ENCODE measurements at regions not wholly inside any gene's neighbourhood (a gene's known extent, or its start where the extent isn't known, plus 50 kb on each side); places are given as distances from the start of the nearest gene placed in this dataset.

DNA sequence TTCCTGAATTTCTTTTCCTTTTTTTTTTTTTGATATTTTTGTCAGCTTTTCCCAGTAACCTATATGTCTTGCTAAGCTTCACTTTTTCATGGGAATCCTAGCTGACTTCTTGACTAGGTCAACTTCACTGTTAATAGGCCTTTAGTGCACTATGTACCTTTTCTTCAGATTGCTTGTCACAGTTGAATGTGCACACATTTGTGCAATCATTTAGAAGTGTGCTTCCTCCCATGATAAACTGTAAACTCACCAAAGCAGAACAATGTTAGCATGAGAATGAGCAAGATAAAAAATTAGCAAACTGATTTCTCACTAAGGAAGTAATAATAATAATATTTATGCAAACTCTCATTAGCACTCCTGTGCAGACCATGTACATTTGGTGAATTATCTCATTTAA, 173.2 kb downstream of the PABPC4L start:
- no peaks in the 10 kb centered on the region for H3K36me3 ChIP-seq (ENCODE audit: low read depth)

DNA sequence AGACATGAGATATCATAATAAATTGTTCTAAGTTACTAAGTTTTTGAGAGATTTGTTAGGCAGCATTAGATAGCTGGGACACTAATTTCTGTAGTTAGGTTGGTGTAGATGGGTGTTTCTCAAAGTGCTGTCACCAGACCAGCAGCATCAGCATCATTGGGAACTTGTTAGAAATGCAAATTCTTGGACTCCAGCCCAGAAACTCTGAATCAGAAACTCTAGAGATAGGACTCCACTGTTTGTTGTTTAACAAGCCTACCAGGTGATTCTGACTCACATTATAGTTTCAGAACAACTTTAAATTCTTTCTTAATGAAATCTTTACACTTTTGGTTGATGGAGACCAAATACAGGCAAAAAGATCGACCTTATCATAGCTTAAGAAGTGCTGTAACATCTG, 173.7 kb downstream of the PABPC4L start:
- Histone ChIP-seq H3K9me3 (ENCODE audit: severe bottlenecking) (no peaks in the 10 kb centered on the region), H3K27ac (ENCODE audit: poor library complexity, severe bottlenecking) (no peak overlapping the region), H3K27me3 (ENCODE audit: insufficient read depth, poor library complexity, severe bottlenecking) (no peaks in the 10 kb centered on the region), H3K4me1 (ENCODE audit: insufficient read depth, poor library complexity, severe bottlenecking) (no peaks in the 10 kb centered on the region), H3K36me3 (ENCODE audit: low read depth) (no peaks in the 10 kb centered on the region), H3K4me3 (ENCODE audit: severe bottlenecking) (no peak overlapping the region)
- DNase-seq (ENCODE audit: low spot score) = no peak
- ATAC-seq (ENCODE audit: low read depth) = peak; percentile 84
- TF ChIP-seq, protein P1, sequence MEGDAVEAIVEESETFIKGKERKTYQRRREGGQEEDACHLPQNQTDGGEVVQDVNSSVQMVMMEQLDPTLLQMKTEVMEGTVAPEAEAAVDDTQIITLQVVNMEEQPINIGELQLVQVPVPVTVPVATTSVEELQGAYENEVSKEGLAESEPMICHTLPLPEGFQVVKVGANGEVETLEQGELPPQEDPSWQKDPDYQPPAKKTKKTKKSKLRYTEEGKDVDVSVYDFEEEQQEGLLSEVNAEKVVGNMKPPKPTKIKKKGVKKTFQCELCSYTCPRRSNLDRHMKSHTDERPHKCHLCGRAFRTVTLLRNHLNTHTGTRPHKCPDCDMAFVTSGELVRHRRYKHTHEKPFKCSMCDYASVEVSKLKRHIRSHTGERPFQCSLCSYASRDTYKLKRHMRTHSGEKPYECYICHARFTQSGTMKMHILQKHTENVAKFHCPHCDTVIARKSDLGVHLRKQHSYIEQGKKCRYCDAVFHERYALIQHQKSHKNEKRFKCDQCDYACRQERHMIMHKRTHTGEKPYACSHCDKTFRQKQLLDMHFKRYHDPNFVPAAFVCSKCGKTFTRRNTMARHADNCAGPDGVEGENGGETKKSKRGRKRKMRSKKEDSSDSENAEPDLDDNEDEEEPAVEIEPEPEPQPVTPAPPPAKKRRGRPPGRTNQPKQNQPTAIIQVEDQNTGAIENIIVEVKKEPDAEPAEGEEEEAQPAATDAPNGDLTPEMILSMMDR (IDR thresholded peaks at IDR 0.05; ENCODE audit: poor library complexity, severe bottlenecking) = no peak

More for the DNA sequence above, 173.2 kb downstream of the PABPC4L start:
- no peak for ATAC-seq (ENCODE audit: low read depth)
- no peaks in the 10 kb centered on the region for H3K27me3 ChIP-seq (ENCODE audit: insufficient read depth, poor library complexity, severe bottlenecking)
- H3K4me1 ChIP-seq (ENCODE audit: insufficient read depth, poor library complexity, severe bottlenecking) = no peaks in the 10 kb centered on the region
- TF ChIP-seq, protein P1 (IDR thresholded peaks at IDR 0.05; ENCODE audit: poor library complexity, severe bottlenecking) = no peak
- H3K9me3 ChIP-seq (ENCODE audit: severe bottlenecking) = no peaks in the 10 kb centered on the region
- no peak for DNase-seq (ENCODE audit: low spot score)
- no peak overlapping the region for H3K4me3 ChIP-seq (ENCODE audit: severe bottlenecking)
- no peak overlapping the region for H3K27ac ChIP-seq (ENCODE audit: poor library complexity, severe bottlenecking)

DNA sequence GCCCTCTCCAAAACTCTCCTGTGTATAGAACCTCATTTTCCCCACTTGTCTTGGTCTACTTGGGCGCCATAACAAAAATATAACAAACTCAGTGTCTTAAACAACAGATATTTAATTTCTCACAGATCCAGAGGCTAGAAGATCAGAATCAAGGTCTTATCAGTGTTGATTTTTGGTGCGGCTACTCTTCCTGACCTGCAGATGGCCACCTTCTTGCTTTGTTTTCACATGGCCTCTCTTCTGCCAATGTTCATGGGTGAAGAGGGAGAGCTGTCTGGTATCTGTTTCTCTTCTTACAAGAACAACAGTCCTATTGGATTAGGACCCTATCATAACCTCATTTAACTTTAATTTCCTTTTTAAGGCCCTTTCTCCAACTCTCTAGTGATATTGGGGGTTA, 177.3 kb downstream of the PABPC4L start:
- no peak overlapping the region for H3K27ac ChIP-seq (ENCODE audit: poor library complexity, severe bottlenecking)
- H3K4me3 ChIP-seq (ENCODE audit: severe bottlenecking) = no peak overlapping the region
- no peaks in the 10 kb centered on the region for H3K36me3 ChIP-seq (ENCODE audit: low read depth)
- H3K27me3 ChIP-seq (ENCODE audit: insufficient read depth, poor library complexity, severe bottlenecking) = no peaks in the 10 kb centered on the region
- peak; percentile 49; the same call in 1 of the 3 replicates for ATAC-seq (ENCODE audit: low read depth)
- no peaks in the 10 kb centered on the region for H3K9me3 ChIP-seq (ENCODE audit: severe bottlenecking)
- TF ChIP-seq, protein P1 (IDR thresholded peaks at IDR 0.05; ENCODE audit: poor library complexity, severe bottlenecking) = peak; percentile 55
- no peaks in the 10 kb centered on the region for H3K4me1 ChIP-seq (ENCODE audit: insufficient read depth, poor library complexity, severe bottlenecking)
- no peak for DNase-seq (ENCODE audit: low spot score)

DNA sequence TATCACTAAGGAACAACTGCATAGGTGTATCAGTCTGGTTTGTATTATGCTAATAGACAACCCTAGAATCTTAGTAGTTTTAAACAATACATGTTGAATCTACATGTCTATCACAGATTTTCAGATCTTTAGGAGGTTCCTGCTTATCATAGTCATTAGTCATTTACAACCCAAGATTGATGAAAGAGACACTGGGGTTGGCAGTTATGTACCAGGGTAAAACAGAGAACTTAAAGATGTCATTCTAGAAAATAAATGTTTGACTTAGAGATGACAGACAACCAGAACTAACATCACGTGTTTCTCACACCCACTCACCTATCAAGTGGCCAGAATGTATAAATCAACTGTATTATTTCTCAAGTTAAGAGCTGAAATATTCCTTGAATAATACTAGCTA, 181.9 kb downstream of the PABPC4L start:
- DNase-seq (ENCODE audit: low spot score) = no peak
- Histone ChIP-seq H3K9me3 (ENCODE audit: severe bottlenecking) (no peaks in the 10 kb centered on the region), H3K4me1 (ENCODE audit: insufficient read depth, poor library complexity, severe bottlenecking) (no peaks in the 10 kb centered on the region), H3K36me3 (ENCODE audit: low read depth) (no peaks in the 10 kb centered on the region), H3K27ac (ENCODE audit: poor library complexity, severe bottlenecking) (no peak overlapping the region), H3K4me3 (ENCODE audit: severe bottlenecking) (no peak overlapping the region), H3K27me3 (ENCODE audit: insufficient read depth, poor library complexity, severe bottlenecking) (no peaks in the 10 kb centered on the region)
- ATAC-seq (ENCODE audit: low read depth) = no peak
- TF ChIP-seq, protein P1 (IDR thresholded peaks at IDR 0.05; ENCODE audit: poor library complexity, severe bottlenecking) = no peak

DNA sequence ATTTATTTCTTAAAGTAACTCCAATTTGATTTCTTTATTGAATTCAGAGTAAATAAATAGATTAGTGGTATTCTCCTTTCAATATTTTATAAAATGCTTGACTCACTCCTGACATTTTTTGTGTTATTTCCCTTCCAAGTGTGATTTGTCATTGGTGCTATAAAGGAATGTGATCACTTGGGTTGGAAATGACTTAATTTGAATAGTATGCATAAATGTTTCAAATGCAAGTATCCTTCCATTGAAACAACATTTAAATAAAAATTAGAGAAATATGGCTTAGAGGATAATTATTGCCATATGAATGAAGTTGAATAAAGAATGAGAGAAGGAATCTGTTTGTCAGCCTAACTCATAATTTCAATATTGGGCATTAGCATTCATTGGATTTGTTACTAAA, 182.7 kb downstream of the PABPC4L start:
- no peaks in the 10 kb centered on the region for H3K9me3 ChIP-seq (ENCODE audit: severe bottlenecking)
- H3K36me3 ChIP-seq (ENCODE audit: low read depth) = no peaks in the 10 kb centered on the region
- H3K4me3 ChIP-seq (ENCODE audit: severe bottlenecking) = no peak overlapping the region
- ATAC-seq (ENCODE audit: low read depth) = no peak
- H3K27ac ChIP-seq (ENCODE audit: poor library complexity, severe bottlenecking) = no peak overlapping the region
- H3K4me1 ChIP-seq (ENCODE audit: insufficient read depth, poor library complexity, severe bottlenecking) = no peaks in the 10 kb centered on the region
- H3K27me3 ChIP-seq (ENCODE audit: insufficient read depth, poor library complexity, severe bottlenecking) = no peaks in the 10 kb centered on the region
- TF ChIP-seq, protein P1 (IDR thresholded peaks at IDR 0.05; ENCODE audit: poor library complexity, severe bottlenecking) = no peak
- DNase-seq (ENCODE audit: low spot score) = no peak

Measured in RWPE2 (cell line).